Fibroblast of the aortic adventitia (primary cell): ENCODE measurements at regions not wholly inside any gene's neighbourhood (a gene's known extent, or its start where the extent isn't known, plus 50 kb on each side); places are given as distances from the start of the nearest gene placed in this dataset. TPM values are rescaled to one million over a fixed set of nuclear protein-coding genes. Genes with fewer than 3 reads are reported as not detected.

Experiments
- DNase-seq: peaks from one replicate; pipeline ENCODE4 v3.0.0-alpha.2; 2010; ENCODE audit warnings: low read depth
- H3K4me3 ChIP-seq: 2 replicates; pipeline ENCODE4 v1.5.1; 2011; ENCODE audit warnings: low read depth, mild to moderate bottlenecking, control low read depth, low read length, moderate library complexity
- CTCF ChIP-seq: IDR thresholded peaks from 2 replicates; pipeline ENCODE4 v1.5.1; 2011; ENCODE audit warnings: mild to moderate bottlenecking, low read length, control low read depth, inconsistent platforms; ENCODE audit not compliant: insufficient read depth
- small RNA-seq: library from RNA; depleted of rRNA; stranded (forward); fragments of <200 nt; gene quantifications from one replicate; pipeline ENCODE3, GENCODE V24; 2012

- DNase-seq: no peak
- TF ChIP-seq CTCF: no peak
- no peak overlapping the region for H3K4me3 ChIP-seq
Observed at GRCh38 chr12:53887006-53887405, 51.6 kb upstream of the HOXC13 start.

- no peak overlapping the region for H3K4me3 ChIP-seq
- TF ChIP-seq CTCF: no peak
- no peak for DNase-seq
Observed at GRCh38 chr12:53887881-53888280, 50.8 kb upstream of the HOXC13 start.

Small RNAs in the stretch of these regions (small RNA-seq; reads per million reads assigned to genes)
- not detected for gene RN7SKP289
